Mesenchymal stem cell (in vitro differentiated cells and primary cell): ENCODE measurements at regions not wholly inside any gene's neighbourhood (a gene's known extent, or its start where the extent isn't known, plus 50 kb on each side); places are given as distances from the start of the nearest gene placed in this dataset.

ENCODE experiments used
- DNase-seq: peaks from one replicate; pipeline ENCODE4 v3.0.0-alpha.2; 2013
- H2AFZ ChIP-seq: one replicate; pipeline ENCODE4 v1.6.1; 2013; ENCODE audit warnings: low read depth, mild to moderate bottlenecking, control low read depth, inconsistent platforms, low read length, moderate library complexity
- H2AK5ac ChIP-seq: 2 replicates; pipeline ENCODE4 v1.6.1; 2013; ENCODE audit warnings: low read length, moderate library complexity, mild to moderate bottlenecking, inconsistent platforms; ENCODE audit not compliant: severe bottlenecking
- H2BK120ac ChIP-seq: one replicate; pipeline ENCODE4 v1.6.1; 2013; ENCODE audit warnings: low read depth, mild to moderate bottlenecking, inconsistent platforms, low read length, moderate library complexity
- H2BK12ac ChIP-seq, 2 experiments: one replicate each; pipeline ENCODE4 v1.6.1; 2013; ENCODE audit warnings: inconsistent platforms in 2 of 2, low read length in 2 of 2, mild to moderate bottlenecking in 2 of 2, moderate library complexity in 2 of 2, control low read depth in 1 of 2
- H2BK15ac ChIP-seq: one replicate; pipeline ENCODE4 v1.6.1; 2013; ENCODE audit warnings: mild to moderate bottlenecking, low read depth, inconsistent platforms; ENCODE audit not compliant: poor library complexity, severe bottlenecking
- H2BK5ac ChIP-seq: 2 replicates; pipeline ENCODE4 v1.6.1; 2013; ENCODE audit warnings: low read depth, mild to moderate bottlenecking, low read length, control low read depth, inconsistent platforms; ENCODE audit not compliant: poor library complexity, severe bottlenecking
- H3K14ac ChIP-seq, 2 experiments: one replicate each; pipeline ENCODE4 v1.6.1; 2013; ENCODE audit warnings: inconsistent platforms in 2 of 2, low read length in 2 of 2, control low read depth in 1 of 2, mild to moderate bottlenecking in 1 of 2, moderate library complexity in 1 of 2
- H3K18ac ChIP-seq, 2 experiments: one replicate each; pipeline ENCODE4 v1.6.1; 2013; ENCODE audit warnings: inconsistent platforms in 2 of 2, low read length in 2 of 2, control low read depth in 1 of 2, low read depth in 1 of 2, mild to moderate bottlenecking in 1 of 2
- H3K23ac ChIP-seq, 2 experiments: one replicate each; pipeline ENCODE4 v1.6.1; 2013; ENCODE audit warnings: inconsistent platforms in 2 of 2, low read length in 2 of 2, mild to moderate bottlenecking in 2 of 2, moderate library complexity in 2 of 2, control low read depth in 1 of 2
- H3K27ac ChIP-seq: 2 replicates; pipeline ENCODE4 v1.5.1; 2013; ENCODE audit warnings: mild to moderate bottlenecking, moderate library complexity, low read length, control low read depth, inconsistent platforms; ENCODE audit not compliant: poor library complexity, severe bottlenecking
- H3K27me3 ChIP-seq, 2 experiments: 2 replicates each; pipeline versions ENCODE4 v1.6.1 to v1.7.0; 2013; ENCODE audit warnings: low read length in 2 of 2, mild to moderate bottlenecking in 2 of 2, moderate library complexity in 2 of 2, control low read depth in 1 of 2, inconsistent platforms in 1 of 2; ENCODE audit not compliant: control insufficient read depth in 1 of 2, insufficient read depth in 1 of 2
- H3K36me3 ChIP-seq, 2 experiments: 2 replicates each; pipeline versions ENCODE4 v1.6.1 to v1.7.0; 2013; ENCODE audit warnings: low read length in 2 of 2, control low read depth in 1 of 2, inconsistent platforms in 1 of 2, low read depth in 1 of 2, mild to moderate bottlenecking in 1 of 2; ENCODE audit not compliant: insufficient read depth in 2 of 2, control insufficient read depth in 1 of 2
- H3K4ac ChIP-seq, 2 experiments: one replicate each; pipeline ENCODE4 v1.6.1; 2013; ENCODE audit warnings: inconsistent platforms in 2 of 2, low read length in 2 of 2, mild to moderate bottlenecking in 2 of 2, moderate library complexity in 2 of 2, control low read depth in 1 of 2, low read depth in 1 of 2
- H3K4me1 ChIP-seq: 2 replicates; pipeline ENCODE4 v1.6.1; 2013; ENCODE audit warnings: low read depth, low read length, control low read depth; ENCODE audit not compliant: control insufficient read depth, insufficient read depth
- H3K4me2 ChIP-seq: 2 replicates; pipeline ENCODE4 v1.6.1; 2013; ENCODE audit warnings: low read length, mild to moderate bottlenecking, inconsistent platforms; ENCODE audit not compliant: poor library complexity, severe bottlenecking
- H3K4me3 ChIP-seq, 2 experiments: 2 replicates each; pipeline versions ENCODE4 v1.5.1 to v1.7.0; 2013; ENCODE audit warnings: low read length in 2 of 2, mild to moderate bottlenecking in 2 of 2, control low read depth in 1 of 2, low read depth in 1 of 2; ENCODE audit not compliant: insufficient read depth in 1 of 2
- H3K79me1 ChIP-seq: replicated peaks from 2 replicates; pipeline ENCODE4 v1.6.1; 2013; ENCODE audit warnings: mild to moderate bottlenecking, control low read depth, low read length, inconsistent platforms; ENCODE audit not compliant: poor library complexity, severe bottlenecking
- H3K9ac ChIP-seq: 2 replicates; pipeline ENCODE4 v1.7.0; 2013; ENCODE audit warnings: mild to moderate bottlenecking, low read length, moderate library complexity
- H3K9me3 ChIP-seq: 2 replicates; pipeline ENCODE4 v1.7.0; 2013; ENCODE audit warnings: mild to moderate bottlenecking, low read length; ENCODE audit not compliant: control insufficient read depth
- H4K8ac ChIP-seq: one replicate; pipeline ENCODE4 v1.6.1; 2013; ENCODE audit warnings: inconsistent platforms, mild to moderate bottlenecking, low read length, moderate library complexity
- H4K91ac ChIP-seq: one replicate; pipeline ENCODE4 v1.6.1; 2013; ENCODE audit warnings: mild to moderate bottlenecking, low read length, inconsistent platforms
- WGBS: methylation state at CpG from one replicate; pipeline ENCODE4 v1.1.7; 2013; ENCODE audit warnings: mixed read lengths; 5-methylcytosine and 5-hydroxymethylcytosine counted together

GRCh38 chr14:98182393-98183055 lies 1089.5 kb downstream of the BCL11B start:
- no peak overlapping the region for H2BK12ac ChIP-seq
- H2BK120ac ChIP-seq: no peak overlapping the region
- no peak overlapping the region for H3K27ac ChIP-seq
- H2AFZ ChIP-seq: no peak overlapping the region
- no peak overlapping the region for H2AK5ac ChIP-seq
- no peak overlapping the region for H3K4me3 ChIP-seq
- no peaks in the 10 kb centered on the region for H3K36me3 ChIP-seq
- DNase-seq: no peak
- WGBS: 64% methylated on average over 2 of the region's 3 CpGs
- no peaks in the 10 kb centered on the region for H3K4me1 ChIP-seq
- H4K91ac ChIP-seq: no peak overlapping the region
- no peak overlapping the region for H3K4ac ChIP-seq
- H3K27me3 ChIP-seq: no peaks in the 10 kb centered on the region
- no peak overlapping the region for H3K9ac ChIP-seq
- H2BK15ac ChIP-seq: no peak overlapping the region
- H3K9me3 ChIP-seq: no peaks in the 10 kb centered on the region
- no peaks in the 10 kb centered on the region for H3K79me1 ChIP-seq
- no peak overlapping the region for H3K23ac ChIP-seq
- H3K14ac ChIP-seq: no peak overlapping the region
- H2BK5ac ChIP-seq: peak overlapping the region; percentile 51
- no peak overlapping the region for H3K18ac ChIP-seq
- H3K4me2 ChIP-seq: no peak overlapping the region
- no peak overlapping the region for H4K8ac ChIP-seq

DNA sequence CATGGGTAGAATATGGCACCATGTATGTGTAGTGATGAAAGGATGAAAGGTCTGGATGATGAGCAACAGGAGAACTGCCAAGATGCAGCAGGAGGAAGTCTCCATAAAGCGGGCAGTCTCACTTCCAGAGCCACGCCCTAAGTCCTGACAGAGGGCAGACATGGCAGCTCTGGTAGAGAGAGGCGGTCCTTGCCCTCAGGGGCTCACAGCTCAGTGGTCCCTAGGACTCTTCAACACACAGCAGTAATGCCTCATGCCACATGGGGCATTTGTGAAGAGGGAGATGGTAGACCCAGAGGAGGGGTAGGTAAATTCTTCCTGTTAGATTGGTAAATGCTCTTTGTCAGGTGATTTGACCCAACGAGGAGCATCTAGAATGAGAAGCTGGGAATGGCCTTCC lies 1088.4 kb downstream of the BCL11B start:
- Histone ChIP-seq H3K36me3 (no peaks in the 10 kb centered on the region), H3K4me1 (no peaks in the 10 kb centered on the region)
- WGBS: 69% methylated on average over 4 of the region's 4 CpGs

DNA sequence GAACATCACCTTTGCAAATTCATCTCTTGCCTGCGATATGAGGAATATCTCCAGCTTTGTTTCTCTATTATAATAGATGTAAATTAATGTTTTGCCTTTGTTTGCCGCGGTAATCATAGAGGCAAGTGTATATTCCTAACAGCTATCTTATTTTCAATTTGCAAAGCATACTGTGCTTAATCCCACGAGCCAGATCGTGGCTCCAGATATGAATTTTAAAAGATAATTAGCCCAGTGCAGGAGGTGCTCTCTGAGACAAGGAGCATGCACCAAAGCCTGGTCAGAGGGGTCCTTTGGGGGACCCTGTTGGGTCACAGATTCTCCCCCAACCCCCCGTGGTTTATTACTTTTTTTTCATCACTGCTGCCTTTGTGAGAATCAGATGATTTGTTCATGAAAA lies 1087.5 kb downstream of the BCL11B start:
- Histone ChIP-seq H3K4me2 (no peak overlapping the region), H4K8ac (no peak overlapping the region), H2BK120ac (no peak overlapping the region), H3K9me3 (no peaks in the 10 kb centered on the region), H3K9ac (no peak overlapping the region), H3K14ac (no peak overlapping the region), H3K4me1 (no peaks in the 10 kb centered on the region), H3K23ac (no peak overlapping the region), H3K27me3 (no peaks in the 10 kb centered on the region), H3K18ac (no peak overlapping the region), H2AFZ (no peak overlapping the region), H3K27ac (no peak overlapping the region), H2AK5ac (no peak overlapping the region), H3K36me3 (no peaks in the 10 kb centered on the region), H3K4me3 (no peak overlapping the region), H3K4ac (no peak overlapping the region), H3K79me1 (no peaks in the 10 kb centered on the region), H2BK15ac (no peak overlapping the region), H2BK12ac (no peak overlapping the region), H2BK5ac (no peak overlapping the region), H4K91ac (no peak overlapping the region)
- no peak for DNase-seq
- WGBS: 83% methylated on average over 4 of the region's 6 CpGs

More for the DNA sequence above, 1088.4 kb downstream of the BCL11B start:
- Histone ChIP-seq H3K18ac (no peak overlapping the region), H3K4me3 (no peak overlapping the region), H3K23ac (no peak overlapping the region), H3K79me1 (no peaks in the 10 kb centered on the region), H3K9ac (no peak overlapping the region), H4K8ac (no peak overlapping the region), H3K27ac (no peak overlapping the region), H3K27me3 (no peaks in the 10 kb centered on the region), H3K4ac (no peak overlapping the region), H3K14ac (no peak overlapping the region), H2BK12ac (no peak overlapping the region), H2BK15ac (no peak overlapping the region), H4K91ac (no peak overlapping the region), H2BK5ac (no peak overlapping the region), H3K4me2 (no peak overlapping the region), H3K9me3 (no peaks in the 10 kb centered on the region), H2BK120ac (no peak overlapping the region), H2AFZ (no peak overlapping the region), H2AK5ac (no peak overlapping the region)
- DNase-seq: no peak

GRCh38 chr14:98185036-98185435 lies 1087.0 kb downstream of the BCL11B start:
- no peak overlapping the region for H4K91ac ChIP-seq
- no peak for DNase-seq
- H3K27me3 ChIP-seq: no peaks in the 10 kb centered on the region
- H2AFZ ChIP-seq: no peak overlapping the region
- no peak overlapping the region for H4K8ac ChIP-seq
- H2BK120ac ChIP-seq: no peak overlapping the region
- no peak overlapping the region for H2BK12ac ChIP-seq
- H3K23ac ChIP-seq: no peak overlapping the region
- H3K18ac ChIP-seq: no peak overlapping the region
- H3K9ac ChIP-seq: no peak overlapping the region
- H2BK5ac ChIP-seq: no peak overlapping the region
- H2BK15ac ChIP-seq: no peak overlapping the region
- H3K9me3 ChIP-seq: no peaks in the 10 kb centered on the region
- no peak overlapping the region for H3K4me3 ChIP-seq
- 78% methylated on average over 8 of the region's 8 CpGs for WGBS
- H3K4me1 ChIP-seq: no peaks in the 10 kb centered on the region
- H2AK5ac ChIP-seq: no peak overlapping the region
- no peaks in the 10 kb centered on the region for H3K36me3 ChIP-seq
- H3K27ac ChIP-seq: no peak overlapping the region
- H3K14ac ChIP-seq: no peak overlapping the region
- no peak overlapping the region for H3K4ac ChIP-seq
- H3K4me2 ChIP-seq: no peak overlapping the region
- H3K79me1 ChIP-seq: no peaks in the 10 kb centered on the region
